KMS-11 (cell line): ENCODE measurements at regions not wholly inside any gene's neighbourhood (a gene's known extent, or its start where the extent isn't known, plus 50 kb on each side); places are given as distances from the start of the nearest gene placed in this dataset.

Experiments
- H2AFZ ChIP-seq: fragments of 200-600 bp; sonication (generic); 2 replicates; pipeline ENCODE4 v1.6.1; 2016; ENCODE audit warnings: antibody characterized with exemption, mixed run types, low read depth
- H3K27ac ChIP-seq: fragments of 200-600 bp; sonication (generic); 2 replicates; pipeline ENCODE4 v1.6.1; 2016; ENCODE audit warnings: mild to moderate bottlenecking, mixed run types
- H3K27me3 ChIP-seq: fragments of 200-600 bp; sonication (generic); 2 replicates; pipeline ENCODE4 v1.6.1; 2017; ENCODE audit warnings: mild to moderate bottlenecking, low read depth, mixed run types, moderate library complexity; ENCODE audit not compliant: insufficient read depth
- H3K36me3 ChIP-seq: fragments of 200-600 bp; sonication (generic); 2 replicates; pipeline ENCODE4 v1.6.1; 2017; ENCODE audit warnings: mild to moderate bottlenecking, mixed run types; ENCODE audit not compliant: insufficient read depth
- H3K4me1 ChIP-seq: fragments of 200-600 bp; sonication (generic); 2 replicates; pipeline ENCODE4 v1.6.1; 2016; ENCODE audit warnings: mild to moderate bottlenecking, low read depth, mixed run types; ENCODE audit not compliant: poor library complexity, severe bottlenecking
- H3K4me2 ChIP-seq: fragments of 200-600 bp; sonication (generic); 2 replicates; pipeline ENCODE4 v1.7.0; 2016; ENCODE audit warnings: mild to moderate bottlenecking, mixed run types
- H3K4me3 ChIP-seq: fragments of 200-600 bp; sonication (generic); IDR thresholded peaks from 2 replicates; pipeline ENCODE4 v1.6.1; 2017; ENCODE audit warnings: low read depth, low read length, mixed read lengths; ENCODE audit not compliant: insufficient read depth
- H3K79me2 ChIP-seq: fragments of 200-600 bp; sonication (generic); 2 replicates; pipeline ENCODE4 v1.6.1; 2016; ENCODE audit warnings: low read depth, mixed run types; ENCODE audit not compliant: insufficient read depth
- H3K9ac ChIP-seq: fragments of 200-600 bp; sonication (generic); 2 replicates; pipeline ENCODE4 v1.6.1; 2016; ENCODE audit warnings: mild to moderate bottlenecking, mixed run types
- H4K20me1 ChIP-seq: fragments of 200-600 bp; sonication (generic); 2 replicates; pipeline ENCODE4 v1.6.1; 2016; ENCODE audit warnings: mild to moderate bottlenecking, mixed run types; ENCODE audit not compliant: insufficient read depth
- CTCF ChIP-seq: fragments of 200-600 bp; sonication (generic); conservative IDR thresholded peaks from 2 replicates; pipeline ENCODE4 v1.6.1; 2017; ENCODE audit warnings: low read depth, mild to moderate bottlenecking, antibody characterized with exemption, low read length, moderate library complexity, mixed read lengths

GRCh38 chr6:12596731-12597130 lies 119.8 kb upstream of the PHACTR1 start:
- Histone ChIP-seq H3K4me2 (no peak overlapping the region), H2AFZ (no peak overlapping the region), H4K20me1 (no peaks in the 10 kb centered on the region), H3K27ac (no peak overlapping the region), H3K27me3 (no peaks in the 10 kb centered on the region), H3K4me3 (no peak overlapping the region), H3K36me3 (no peaks in the 10 kb centered on the region), H3K79me2 (no peaks in the 10 kb centered on the region), H3K4me1 (no peaks in the 10 kb centered on the region), H3K9ac (no peak overlapping the region)
- no peak for TF ChIP-seq CTCF

- H4K20me1 ChIP-seq = no peaks in the 10 kb centered on the region
- H3K4me2 ChIP-seq = no peak overlapping the region
- H2AFZ ChIP-seq = no peak overlapping the region
- no peaks in the 10 kb centered on the region for H3K4me1 ChIP-seq
- no peak for TF ChIP-seq CTCF
- no peaks in the 10 kb centered on the region for H3K36me3 ChIP-seq
- H3K79me2 ChIP-seq = no peaks in the 10 kb centered on the region
- no peak overlapping the region for H3K9ac ChIP-seq
- H3K27ac ChIP-seq = no peak overlapping the region
- no peak overlapping the region for H3K4me3 ChIP-seq
- H3K27me3 ChIP-seq = no peaks in the 10 kb centered on the region
These were observed 117.6 kb upstream of the PHACTR1 start for GRCh38 chr6:12598919-12599318.

- Histone ChIP-seq H3K36me3 (no peaks in the 10 kb centered on the region), H3K79me2 (no peaks in the 10 kb centered on the region), H3K4me1 (no peaks in the 10 kb centered on the region), H3K27me3 (no peaks in the 10 kb centered on the region), H3K9ac (no peak overlapping the region), H3K4me3 (no peak overlapping the region), H4K20me1 (no peaks in the 10 kb centered on the region; the same call in 1 of the 2 replicates), H3K27ac (no peak overlapping the region), H3K4me2 (no peak overlapping the region), H2AFZ (no peak overlapping the region)
- no peak for TF ChIP-seq CTCF
These were observed 114.7 kb upstream of the PHACTR1 start for GRCh38 chr6:12601881-12602280.

- no peak overlapping the region for H2AFZ ChIP-seq
- no peak overlapping the region for H3K4me2 ChIP-seq
- H4K20me1 ChIP-seq = no peaks in the 10 kb centered on the region; the same call in 1 of the 2 replicates
- H3K4me1 ChIP-seq = no peaks in the 10 kb centered on the region
- no peaks in the 10 kb centered on the region for H3K27me3 ChIP-seq
- H3K27ac ChIP-seq = no peak overlapping the region
- no peak for TF ChIP-seq CTCF
- no peaks in the 10 kb centered on the region for H3K79me2 ChIP-seq
- no peaks in the 10 kb centered on the region for H3K36me3 ChIP-seq
- no peak overlapping the region for H3K9ac ChIP-seq
- no peak overlapping the region for H3K4me3 ChIP-seq
These were observed 114.2 kb upstream of the PHACTR1 start for GRCh38 chr6:12602342-12602741.
